ENCODE measurements at regions not wholly inside any gene's neighbourhood (a gene's known extent, or its start where the extent isn't known, plus 50 kb on each side); places are given as distances from the start of the nearest gene placed in this dataset.

- ChIA-PET CTCF (no interaction called here), POLR2A (no interaction called here)
- dilution Hi-C loops (cut with MboI; ENCODE audit: extremely low pct_ligation_motif_present, low sequenced_read_pairs) = no loop called here
- Histone ChIP-seq H3K4me1 (ENCODE audit: control insufficient read depth, extremely low read depth, insufficient read depth, low read length) (no peaks in the 10 kb centered on the region), H3K36me3 (ENCODE audit: control insufficient read depth in 2 of 2, extremely low read depth in 1 of 2, insufficient read depth in 2 of 2, low read length in 2 of 2) (no peaks in the 10 kb centered on the region), H3K79me2 (ENCODE audit: control insufficient read depth, insufficient read depth, low read length) (no peaks in the 10 kb centered on the region), H3K4me2 (ENCODE audit: insufficient read depth, low read length) (no peak overlapping the region), H3K27me3 (ENCODE audit: control insufficient read depth in 2 of 2, insufficient read depth in 2 of 2, low read length in 2 of 2) (no peaks in the 10 kb centered on the region), H3K4me3 (replicated peaks in 1 of 3; ENCODE audit: insufficient read depth in 1 of 3, low read depth in 1 of 3, low read length in 3 of 3) (no peak overlapping the region), H3K9me1 (replicated peaks; ENCODE audit: control insufficient read depth, extremely low read depth, insufficient read depth, low read length) (no peaks in the 10 kb centered on the region), H2AFZ (ENCODE audit: low read depth, low read length) (no peak overlapping the region), H4K20me1 (replicated peaks; ENCODE audit: control insufficient read depth, extremely low read depth, insufficient read depth, low read length) (no peaks in the 10 kb centered on the region), H3K27ac (ENCODE audit: insufficient read depth, low read depth, low read length) (no peak overlapping the region), H3K9me3 (replicated peaks; ENCODE audit: control insufficient read depth, insufficient read depth, low read length) (no peaks in the 10 kb centered on the region), H3K9ac (replicated peaks; ENCODE audit: extremely low read depth, insufficient read depth, low read length) (no peak overlapping the region)
- DNase-seq (ENCODE audit: low read depth, low spot score) (no peak), FAIRE-seq (no peak)
- TF ChIP-seq JUN (IDR thresholded peaks at IDR 0.05; ENCODE audit: borderline replicate concordance, insufficient read depth, insufficient read length, low read depth) (no peak), POLR2AphosphoS5 (IDR thresholded peaks at IDR 0.05; ENCODE audit: insufficient read depth, low read depth, low read length) (no peak), CTCF (IDR thresholded peaks at IDR 0.05; ENCODE audit: extremely low read depth in 1 of 2, insufficient read depth in 1 of 2, low read depth in 1 of 2, low read length in 2 of 2) (no peak), FOS (IDR thresholded peaks at IDR 0.05; ENCODE audit: borderline replicate concordance, insufficient read depth, low read length) (no peak), MYC (IDR thresholded peaks at IDR 0.05; ENCODE audit: low read depth, low read length) (no peak), POLR2A (IDR thresholded peaks at IDR 0.05; ENCODE audit: low read depth, low read length) (no peak), MAX (IDR thresholded peaks at IDR 0.05; ENCODE audit: insufficient read depth, insufficient read length) (no peak), GATA2 (IDR thresholded peaks at IDR 0.05; ENCODE audit: insufficient read depth, insufficient read length, low read depth, low read length) (no peak), EZH2 (IDR thresholded peaks at IDR 0.05; ENCODE audit: borderline replicate concordance, low read depth, low read length, severe bottlenecking) (no peak)
- intact Hi-C loops (cut with micrococcal nuclease) = no loop called here
- BruUV-seq (replicated peaks) = no TSS peak
These were observed 212.3 kb upstream of the ARRDC3 start for GRCh38 chr5:91595424-91595823.

All from endothelial cell of umbilical vein (primary cell).